MG63 (cell line): ENCODE measurements at regions not wholly inside any gene's neighbourhood (a gene's known extent, or its start where the extent isn't known, plus 50 kb on each side); places are given as distances from the start of the nearest gene placed in this dataset.
A peak's percentile ranks its signal among the peaks of the same experiment; 100 is the strongest.

Source experiments
- DNase-seq: peaks from one replicate; pipeline ENCODE4 v3.0.0-alpha.2; 2020
- H3K27me3 ChIP-seq: fragments of 250-450 bp; sonication (Bioruptor Pico); 2 replicates; pipeline ENCODE4 v1.5.1; 2020; ENCODE audit warnings: mild to moderate bottlenecking, moderate library complexity
- H3K36me3 ChIP-seq: fragments of 250-450 bp; sonication (Bioruptor Pico); 2 replicates; pipeline ENCODE4 v1.5.1; 2020; ENCODE audit warnings: mild to moderate bottlenecking, moderate library complexity
- H3K4me3 ChIP-seq: fragments of 250-450 bp; sonication (Bioruptor Pico); 2 replicates; pipeline ENCODE4 v1.5.1; 2020; ENCODE audit warnings: mild to moderate bottlenecking, moderate library complexity
- H3K9me3 ChIP-seq: fragments of 250-450 bp; sonication (Bioruptor Pico); 2 replicates; pipeline ENCODE4 v1.5.1; 2020; ENCODE audit warnings: mild to moderate bottlenecking, moderate library complexity

GRCh38 chr16:48487287-48487686 lies 102.1 kb upstream of the SIAH1 start:
- H3K27me3 ChIP-seq = no peaks in the 10 kb centered on the region
- peak; percentile 14 for DNase-seq
- H3K9me3 ChIP-seq = no peaks in the 10 kb centered on the region
- H3K36me3 ChIP-seq = no peaks in the 10 kb centered on the region
- no peak overlapping the region for H3K4me3 ChIP-seq

- no peak for DNase-seq
- H3K36me3 ChIP-seq = no peaks in the 10 kb centered on the region
- no peak overlapping the region for H3K4me3 ChIP-seq
- H3K27me3 ChIP-seq = no peaks in the 10 kb centered on the region
- no peaks in the 10 kb centered on the region for H3K9me3 ChIP-seq
Observed at GRCh38 chr16:48481772-48482171, 96.6 kb upstream of the SIAH1 start.

DNA sequence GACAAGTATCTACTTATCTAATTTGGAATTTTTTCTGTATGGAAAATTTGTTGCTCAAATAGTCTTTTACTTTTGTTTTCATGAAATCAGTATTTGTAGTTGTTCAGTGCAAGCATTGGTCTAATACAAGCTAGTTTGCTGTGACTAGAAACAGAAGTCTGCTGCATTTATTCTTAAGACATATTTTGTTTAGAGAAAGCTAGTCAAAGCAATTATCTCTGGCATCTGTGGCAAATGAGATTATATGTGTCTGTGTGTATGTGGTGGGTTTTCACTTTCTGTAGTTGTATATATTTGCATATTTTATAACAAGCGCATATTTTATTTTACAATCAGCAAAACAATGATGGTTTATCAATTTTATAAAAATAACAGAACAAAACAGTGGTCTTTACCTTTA lies 96.0 kb upstream of the SIAH1 start:
- H3K4me3 ChIP-seq = no peak overlapping the region
- H3K9me3 ChIP-seq = no peaks in the 10 kb centered on the region
- H3K27me3 ChIP-seq = no peaks in the 10 kb centered on the region
- no peak for DNase-seq
- no peaks in the 10 kb centered on the region for H3K36me3 ChIP-seq

DNA sequence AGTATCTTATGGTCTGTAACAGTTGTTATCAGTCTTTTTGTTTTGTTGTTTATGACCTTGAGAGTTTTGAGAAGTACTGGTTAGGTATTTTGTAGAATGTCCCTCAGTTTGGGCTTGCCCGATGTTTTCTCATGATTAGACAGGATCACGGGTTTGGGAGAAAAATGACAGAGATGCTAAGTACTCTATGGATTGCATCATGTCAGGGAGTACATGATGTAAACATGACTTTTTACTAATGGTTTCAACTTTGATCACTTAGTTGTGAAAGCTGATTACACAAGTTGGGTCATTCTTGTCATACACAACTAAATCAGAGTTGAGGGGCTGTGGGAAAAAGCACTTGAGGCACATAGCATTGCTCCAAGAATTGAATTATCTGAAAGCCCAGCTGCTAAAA lies 94.7 kb upstream of the SIAH1 start:
- Histone ChIP-seq H3K9me3 (no peaks in the 10 kb centered on the region), H3K36me3 (no peaks in the 10 kb centered on the region), H3K27me3 (no peaks in the 10 kb centered on the region), H3K4me3 (no peak overlapping the region)
- DNase-seq = no peak

DNA sequence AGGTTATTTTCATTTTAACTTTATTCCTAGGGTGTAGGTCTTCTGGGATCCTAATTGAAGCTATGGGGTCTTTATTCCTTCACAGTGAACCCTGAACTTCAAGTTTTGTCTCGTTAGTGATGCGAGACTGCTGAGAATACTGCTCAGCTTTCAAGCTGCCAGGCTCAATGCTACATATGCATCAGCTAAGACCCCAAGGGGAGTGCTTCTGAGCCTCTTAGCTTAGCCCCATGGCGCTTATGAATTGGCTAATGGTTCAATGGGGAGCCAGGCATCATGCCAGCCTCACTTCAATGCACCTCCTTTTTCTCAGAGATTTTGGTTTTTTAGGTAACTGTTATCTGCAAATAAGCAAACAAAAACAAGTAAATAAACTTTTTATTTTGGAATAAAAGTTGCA lies 94.1 kb upstream of the SIAH1 start:
- no peak overlapping the region for H3K4me3 ChIP-seq
- no peaks in the 10 kb centered on the region for H3K9me3 ChIP-seq
- no peaks in the 10 kb centered on the region for H3K36me3 ChIP-seq
- no peaks in the 10 kb centered on the region for H3K27me3 ChIP-seq
- no peak for DNase-seq

- no peaks in the 10 kb centered on the region for H3K9me3 ChIP-seq
- DNase-seq = no peak
- no peaks in the 10 kb centered on the region for H3K36me3 ChIP-seq
- H3K4me3 ChIP-seq = no peak overlapping the region
- H3K27me3 ChIP-seq = no peaks in the 10 kb centered on the region
Observed at GRCh38 chr16:48478393-48478792, 93.2 kb upstream of the SIAH1 start.

DNA sequence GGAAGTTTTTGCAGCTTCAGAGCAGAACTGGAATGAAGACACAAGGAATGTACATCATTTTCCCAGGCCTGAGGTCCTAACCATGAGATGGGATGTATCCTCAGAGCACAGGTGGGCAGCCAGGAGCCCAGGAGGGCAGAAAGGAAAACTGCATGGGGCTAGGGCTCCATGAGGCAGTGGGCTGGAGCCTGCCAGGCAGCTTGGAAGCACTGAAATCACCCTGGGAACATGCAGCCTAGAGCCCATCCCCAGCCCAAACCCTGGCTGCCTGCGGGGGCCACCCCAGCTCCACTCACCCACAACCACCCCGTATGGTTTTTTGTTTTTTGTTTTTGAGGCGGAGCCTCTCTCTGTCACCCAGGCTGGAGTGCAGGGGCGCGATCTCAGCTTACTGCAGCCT lies 86.2 kb upstream of the SIAH1 start:
- Histone ChIP-seq H3K4me3 (no peak overlapping the region), H3K27me3 (no peaks in the 10 kb centered on the region), H3K9me3 (no peaks in the 10 kb centered on the region), H3K36me3 (no peaks in the 10 kb centered on the region)
- DNase-seq = no peak

DNA sequence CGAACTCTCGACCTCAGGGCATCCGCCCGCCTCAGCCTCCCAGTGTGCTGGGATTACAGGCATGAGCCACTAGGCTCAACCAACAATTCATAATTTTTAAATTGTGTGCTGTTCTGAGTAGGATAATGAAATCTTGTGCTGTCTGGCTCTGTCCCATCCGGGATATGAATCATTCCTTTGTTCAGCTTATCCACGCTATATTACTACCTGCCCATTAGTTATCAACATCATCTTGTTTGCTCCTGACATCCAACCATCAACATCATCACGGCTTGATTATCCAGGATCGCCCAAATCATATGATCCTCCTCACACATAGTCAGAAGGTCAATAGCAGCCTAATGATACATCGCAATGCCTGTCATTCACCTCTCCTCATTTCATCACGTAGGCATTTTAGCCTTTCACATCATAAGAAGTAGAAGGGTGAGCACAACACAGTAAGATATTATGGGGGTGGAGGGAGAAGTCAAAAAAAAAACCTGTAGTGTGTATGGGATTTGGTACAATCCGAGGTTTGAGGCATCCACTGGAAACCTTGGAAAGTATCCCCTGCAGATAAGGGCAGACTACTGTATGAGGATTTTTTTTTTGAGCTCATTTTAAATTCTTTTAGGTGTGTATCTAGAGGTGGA lies 77.0 kb upstream of the SIAH1 start:
- no peak for DNase-seq
- H3K4me3 ChIP-seq = no peak overlapping the region
- no peaks in the 10 kb centered on the region for H3K27me3 ChIP-seq
- no peaks in the 10 kb centered on the region for H3K36me3 ChIP-seq
- H3K9me3 ChIP-seq = no peaks in the 10 kb centered on the region

DNA sequence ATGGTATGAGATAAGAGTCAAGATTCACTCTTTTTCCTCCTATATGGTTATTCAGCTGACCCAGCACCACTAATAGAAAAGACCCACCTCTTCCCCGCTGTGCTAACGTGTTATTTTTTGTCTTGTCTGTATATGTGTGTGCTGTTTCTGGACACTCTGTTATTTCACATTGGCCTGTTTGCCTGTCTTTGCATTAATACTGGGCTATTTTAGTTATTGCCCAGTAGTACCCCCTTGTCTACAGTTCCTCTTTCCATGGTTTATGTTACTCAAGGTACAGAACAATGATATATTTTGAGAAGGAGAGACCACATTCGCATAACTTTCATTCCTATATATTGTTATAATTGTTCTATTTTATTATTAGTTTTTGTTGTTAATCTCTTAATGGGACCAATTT lies 74.0 kb upstream of the SIAH1 start:
- H3K9me3 ChIP-seq = no peaks in the 10 kb centered on the region
- H3K36me3 ChIP-seq = no peaks in the 10 kb centered on the region
- no peaks in the 10 kb centered on the region for H3K27me3 ChIP-seq
- H3K4me3 ChIP-seq = no peak overlapping the region
- no peak for DNase-seq

DNA sequence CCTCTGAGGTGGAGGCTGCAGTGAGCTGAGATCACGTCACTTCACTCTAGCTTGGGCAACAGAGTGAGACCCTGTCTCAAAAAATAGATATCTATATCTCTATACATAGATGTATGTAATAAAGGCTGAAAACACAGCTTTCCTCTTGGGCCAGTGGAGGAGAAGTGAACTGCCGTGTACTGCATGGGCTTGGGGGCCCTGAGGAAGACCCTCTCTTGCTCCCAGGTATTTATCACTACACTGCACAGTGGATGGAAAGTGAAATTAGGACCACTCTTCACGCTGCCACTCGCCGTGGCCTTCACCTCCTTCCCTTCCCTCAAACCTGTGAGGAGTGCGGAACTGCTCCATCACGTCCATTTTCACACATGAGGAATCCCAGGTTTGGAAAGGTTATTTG lies 68.8 kb upstream of the SIAH1 start:
- Histone ChIP-seq H3K9me3 (no peaks in the 10 kb centered on the region), H3K27me3 (no peaks in the 10 kb centered on the region), H3K4me3 (no peak overlapping the region), H3K36me3 (no peaks in the 10 kb centered on the region)
- DNase-seq = no peak

- no peaks in the 10 kb centered on the region for H3K36me3 ChIP-seq
- H3K9me3 ChIP-seq = no peaks in the 10 kb centered on the region
- DNase-seq = peak; percentile 66
- H3K27me3 ChIP-seq = no peaks in the 10 kb centered on the region
- H3K4me3 ChIP-seq = no peak overlapping the region
Observed at GRCh38 chr16:48452991-48453760, 68.0 kb upstream of the SIAH1 start.

DNA sequence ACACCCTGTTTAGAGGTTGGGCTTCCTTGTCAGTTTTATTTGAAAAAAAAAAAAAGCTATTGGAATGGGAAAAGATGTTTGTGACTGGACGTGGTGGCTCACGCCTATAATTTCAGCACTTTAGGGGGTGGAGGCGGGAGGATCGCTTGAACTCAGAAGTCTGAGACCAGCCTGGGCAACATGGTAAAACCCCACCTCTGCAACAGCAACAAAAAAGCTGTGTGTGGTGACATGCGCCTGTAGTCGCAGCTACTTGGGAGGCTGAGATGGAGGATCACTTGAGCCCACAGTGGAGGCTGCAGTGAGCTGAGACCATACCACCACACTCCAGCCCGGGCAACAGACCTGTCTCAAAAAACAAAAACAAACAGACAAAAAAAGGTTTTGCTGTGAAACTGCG lies 66.1 kb upstream of the SIAH1 start:
- Histone ChIP-seq H3K4me3 (no peak overlapping the region), H3K36me3 (no peaks in the 10 kb centered on the region), H3K9me3 (no peaks in the 10 kb centered on the region), H3K27me3 (no peaks in the 10 kb centered on the region)
- no peak for DNase-seq

GRCh38 chr16:48450367-48450766 lies 65.2 kb upstream of the SIAH1 start:
- Histone ChIP-seq H3K4me3 (no peak overlapping the region), H3K36me3 (no peaks in the 10 kb centered on the region), H3K9me3 (no peaks in the 10 kb centered on the region), H3K27me3 (no peaks in the 10 kb centered on the region)
- no peak for DNase-seq

- Histone ChIP-seq H3K27me3 (no peaks in the 10 kb centered on the region), H3K36me3 (no peaks in the 10 kb centered on the region), H3K4me3 (no peak overlapping the region), H3K9me3 (no peaks in the 10 kb centered on the region)
- DNase-seq = no peak
Observed at GRCh38 chr16:48448841-48449481, 63.7 kb upstream of the SIAH1 start.

- H3K36me3 ChIP-seq = no peaks in the 10 kb centered on the region
- no peak overlapping the region for H3K4me3 ChIP-seq
- no peaks in the 10 kb centered on the region for H3K9me3 ChIP-seq
- DNase-seq = no peak
- H3K27me3 ChIP-seq = no peaks in the 10 kb centered on the region
Observed at GRCh38 chr16:48447940-48448536, 62.8 kb upstream of the SIAH1 start.

GRCh38 chr16:48447428-48447827 lies 62.2 kb upstream of the SIAH1 start:
- DNase-seq = no peak
- no peaks in the 10 kb centered on the region for H3K9me3 ChIP-seq
- no peak overlapping the region for H3K4me3 ChIP-seq
- no peaks in the 10 kb centered on the region for H3K36me3 ChIP-seq
- H3K27me3 ChIP-seq = no peaks in the 10 kb centered on the region

DNA sequence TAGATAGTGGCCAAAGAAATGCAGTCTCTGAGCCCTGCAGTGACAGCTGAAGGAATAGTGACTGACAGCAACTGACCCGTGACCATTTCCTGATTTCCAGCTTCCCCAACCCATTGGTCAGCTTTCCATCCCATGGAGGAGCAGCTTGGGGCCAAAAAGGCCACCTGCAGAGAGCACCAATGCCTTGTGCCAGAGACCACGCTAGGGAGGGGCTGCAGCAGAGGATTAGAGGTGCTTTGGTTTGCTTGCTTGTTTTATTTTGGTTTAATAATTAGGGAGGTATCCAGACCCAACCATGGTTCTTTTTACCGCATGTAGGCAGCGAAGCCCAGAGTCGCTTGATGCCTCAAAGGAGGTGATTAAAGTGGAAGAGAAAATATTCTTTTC lies 61.3 kb upstream of the SIAH1 start:
- no peaks in the 10 kb centered on the region for H3K36me3 ChIP-seq
- no peaks in the 10 kb centered on the region for H3K27me3 ChIP-seq
- no peaks in the 10 kb centered on the region for H3K9me3 ChIP-seq
- H3K4me3 ChIP-seq = no peak overlapping the region
- peak; percentile 26 for DNase-seq
